HEK293 (cell line): ENCODE measurements at regions not wholly inside any gene's neighbourhood (a gene's known extent, or its start where the extent isn't known, plus 50 kb on each side); places are given as distances from the start of the nearest gene placed in this dataset.

Source experiments
- EGR2 ChIP-seq: fragments of 450-650 bp; formaldehyde crosslinking; IDR thresholded peaks from 2 replicates; pipeline ENCODE4 v1.5.1; 2016; ENCODE audit warnings: low read depth, missing biosample characterization, missing genetic modification characterization
- GLI2 ChIP-seq: fragments of 450-650 bp; formaldehyde crosslinking; IDR thresholded peaks from 2 replicates; pipeline ENCODE4; 2017; ENCODE audit warnings: missing biosample characterization, missing genetic modification characterization, low read depth, borderline replicate concordance
- KLF7 ChIP-seq: fragments of 450-650 bp; formaldehyde crosslinking; IDR thresholded peaks from 2 replicates; pipeline ENCODE4 v1.5.1; 2016; ENCODE audit warnings: missing biosample characterization, missing genetic modification characterization, borderline replicate concordance
- KLF8 ChIP-seq: fragments of 450-650 bp; formaldehyde crosslinking; IDR thresholded peaks from 2 replicates; pipeline ENCODE4 v1.5.1; 2016; ENCODE audit warnings: missing biosample characterization, missing genetic modification characterization
- PBX3 ChIP-seq: sonication (generic); formaldehyde crosslinking; IDR thresholded peaks from 2 replicates; pipeline ENCODE4 v1.8.1; 2022; ENCODE audit warnings: mild to moderate bottlenecking, moderate library complexity, missing genetic modification reagents
- TSHZ1 ChIP-seq: fragments of 450-650 bp; formaldehyde crosslinking; IDR thresholded peaks from 2 replicates; pipeline ENCODE4 v1.5.1; 2016; ENCODE audit warnings: missing biosample characterization, missing genetic modification characterization, borderline replicate concordance
- WT1 ChIP-seq: fragments of 450-650 bp; formaldehyde crosslinking; IDR thresholded peaks from 2 replicates; pipeline ENCODE4 v1.5.1; 2016; ENCODE audit warnings: missing biosample characterization, missing genetic modification characterization
- YY2 ChIP-seq: fragments of 450-650 bp; formaldehyde crosslinking; IDR thresholded peaks from 2 replicates; pipeline ENCODE4 v1.5.1; 2016; ENCODE audit warnings: missing biosample characterization, missing genetic modification characterization
- ZBTB11 ChIP-seq: fragments of 450-650 bp; formaldehyde crosslinking; conservative IDR thresholded peaks from 2 replicates; pipeline ENCODE4 v1.5.1; 2016; ENCODE audit warnings: low read depth, missing biosample characterization, missing genetic modification characterization
- ZFP37 ChIP-seq: fragments of 450-650 bp; formaldehyde crosslinking; IDR thresholded peaks from 2 replicates; pipeline ENCODE4 v1.5.1; 2016; ENCODE audit warnings: missing biosample characterization, missing genetic modification characterization
- ZFP69B ChIP-seq: fragments of 450-650 bp; formaldehyde crosslinking; IDR thresholded peaks from 2 replicates; pipeline ENCODE4 v1.5.1; 2016; ENCODE audit warnings: missing biosample characterization, missing genetic modification characterization
- ZNF10 ChIP-seq: fragments of 450-650 bp; formaldehyde crosslinking; IDR thresholded peaks from 2 replicates; pipeline ENCODE4 v1.5.1; 2017; ENCODE audit warnings: missing biosample characterization, missing genetic modification characterization
- ZNF16 ChIP-seq: fragments of 450-650 bp; formaldehyde crosslinking; IDR thresholded peaks from 2 replicates; pipeline ENCODE4 v1.5.1; 2016; ENCODE audit warnings: low read depth, missing biosample characterization, missing genetic modification characterization
- ZNF214 ChIP-seq: fragments of 450-650 bp; formaldehyde crosslinking; IDR thresholded peaks from 2 replicates; pipeline ENCODE4 v1.5.1; 2017; ENCODE audit warnings: missing biosample characterization, mild to moderate bottlenecking, missing genetic modification characterization, borderline replicate concordance
- ZNF274 ChIP-seq, 2 experiments: fragments of 200-500 bp in 1 of 2; fragments of 450-650 bp in 1 of 2; sonication (Bioruptor generic) in 1 of 2; formaldehyde crosslinking in 1 of 2; IDR thresholded peaks; 2 replicates each; pipeline versions ENCODE4 v1.5.1 to v1.6.1; 2014 to 2016; ENCODE audit warnings: borderline replicate concordance in 1 of 2, inconsistent platforms in 1 of 2, low read length in 1 of 2, missing biosample characterization in 1 of 2, missing genetic modification characterization in 1 of 2
- ZNF280D ChIP-seq: fragments of 450-650 bp; formaldehyde crosslinking; IDR thresholded peaks from 2 replicates; pipeline ENCODE4 v1.5.1; 2016; ENCODE audit warnings: missing biosample characterization, missing genetic modification characterization
- ZNF311 ChIP-seq: fragments of 450-650 bp; formaldehyde crosslinking; IDR thresholded peaks from 2 replicates; pipeline ENCODE4 v1.5.1; 2017; ENCODE audit warnings: missing biosample characterization, missing genetic modification characterization, borderline replicate concordance
- ZNF335 ChIP-seq: fragments of 450-650 bp; formaldehyde crosslinking; conservative IDR thresholded peaks from 2 replicates; pipeline ENCODE4 v1.5.1; 2016; ENCODE audit warnings: missing biosample characterization, missing genetic modification characterization
- ZNF362 ChIP-seq: fragments of 450-650 bp; formaldehyde crosslinking; IDR thresholded peaks from 2 replicates; pipeline ENCODE4 v1.5.1; 2016; ENCODE audit warnings: missing biosample characterization, missing genetic modification characterization
- ZNF416 ChIP-seq: fragments of 450-650 bp; formaldehyde crosslinking; IDR thresholded peaks from 2 replicates; pipeline ENCODE4 v1.5.1; 2016; ENCODE audit warnings: missing biosample characterization, missing genetic modification characterization
- ZNF488 ChIP-seq: fragments of 450-650 bp; formaldehyde crosslinking; IDR thresholded peaks from 2 replicates; pipeline ENCODE4 v1.5.1; 2016; ENCODE audit warnings: missing biosample characterization, missing genetic modification characterization
- ZNF580 ChIP-seq: fragments of 450-650 bp; formaldehyde crosslinking; IDR thresholded peaks from 2 replicates; pipeline ENCODE4 v1.5.1; 2016; ENCODE audit warnings: missing biosample characterization, missing genetic modification characterization
- ZNF660 ChIP-seq: fragments of 450-650 bp; IDR thresholded peaks from 2 replicates; pipeline ENCODE4 v1.5.1; 2018; ENCODE audit warnings: missing biosample characterization, mild to moderate bottlenecking, missing genetic modification characterization
- ZNF76 ChIP-seq: fragments of 450-650 bp; formaldehyde crosslinking; IDR thresholded peaks from 2 replicates; pipeline ENCODE4; 2016; ENCODE audit warnings: low read depth, missing biosample characterization, missing genetic modification characterization, borderline replicate concordance
- ZNF768 ChIP-seq: fragments of 450-650 bp; formaldehyde crosslinking; IDR thresholded peaks from 2 replicates; pipeline ENCODE4 v1.5.1; 2018; ENCODE audit warnings: missing biosample characterization, mild to moderate bottlenecking, missing genetic modification characterization
- ZNF792 ChIP-seq: fragments of 450-650 bp; formaldehyde crosslinking; IDR thresholded peaks from 2 replicates; pipeline ENCODE4 v1.5.1; 2016; ENCODE audit warnings: missing biosample characterization, missing genetic modification characterization

GRCh38 chr6:150499882-150500312, 99.8 kb upstream of the PLEKHG1 start (continued):
- no peak for TF ChIP-seq PBX3 (CRISPR knock-in tag)
- TF ChIP-seq ZNF488 = no peak
- no peak for TF ChIP-seq ZNF792 (tag by site-specific recombination)
- TF ChIP-seq ZFP37 = 0 out of 2 replicates have a peak, but pooled peaks have one; percentile 31
- TF ChIP-seq ZNF768 (tag by site-specific recombination) = no peak
- peak; percentile 76 for TF ChIP-seq KLF8
- peak; percentile 69 for TF ChIP-seq ZNF10 (tag by site-specific recombination)
- peak; percentile 31; the same call in 1 of the 2 replicates for TF ChIP-seq ZNF580 (tag by site-specific recombination)
- no peak for TF ChIP-seq ZFP69B (tag by site-specific recombination)
- no peak for TF ChIP-seq ZNF76 (tag by site-specific recombination)
- TF ChIP-seq ZNF660 (tag by site-specific recombination) = peak; percentile 86
- TF ChIP-seq KLF7 (tag by site-specific recombination) = no peak
- TF ChIP-seq TSHZ1 (tag by site-specific recombination) = no peak
- no peak for TF ChIP-seq WT1 (tag by site-specific recombination)
- no peak for TF ChIP-seq ZNF311 (tag by site-specific recombination)
- TF ChIP-seq ZNF362 = no peak
- no peak for TF ChIP-seq YY2 (tag by site-specific recombination)
- no peak for TF ChIP-seq ZNF16 (tag by site-specific recombination)
- no peak for TF ChIP-seq ZBTB11
- no peak for TF ChIP-seq GLI2
- TF ChIP-seq ZNF280D = no peak
- no peak for TF ChIP-seq ZNF214 (tag by site-specific recombination)
- TF ChIP-seq ZNF274 (IDR thresholded peaks at IDR 0.05; ENCODE audit: low read length) = no peak
- no peak for TF ChIP-seq ZNF274 (tag by site-specific recombination; IDR thresholded peaks at IDR 0.05; ENCODE audit: borderline replicate concordance)
- TF ChIP-seq ZNF335 = no peak
- TF ChIP-seq ZNF416 = no peak
- TF ChIP-seq EGR2 (tag by site-specific recombination) = no peak; the same call in 1 of the 2 replicates
